ENCODE measurements at regions not wholly inside any gene's neighbourhood (a gene's known extent, or its start where the extent isn't known, plus 50 kb on each side); places are given as distances from the start of the nearest gene placed in this dataset.

DNA sequence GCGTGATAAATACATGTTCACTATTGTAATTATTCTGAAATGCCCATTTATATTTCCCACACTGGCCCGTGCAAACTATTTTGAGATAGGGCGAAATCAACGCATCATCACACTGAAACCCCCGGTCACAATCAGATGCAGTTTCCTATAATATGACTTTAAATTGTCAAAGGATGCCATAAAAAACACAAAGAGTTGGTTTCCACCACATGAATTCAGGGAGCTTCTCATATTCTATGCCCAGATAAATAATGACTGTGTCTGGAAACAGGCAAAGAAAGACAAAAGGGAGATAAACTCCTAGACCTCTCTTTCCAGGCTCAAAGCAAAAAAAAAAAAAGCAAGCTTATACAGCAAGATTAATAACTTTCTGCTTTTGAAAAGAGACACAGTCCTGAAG lies 375.8 kb upstream of the AKR1E2 start:
- no peak overlapping the region for H3K4me2 ChIP-seq (ENCODE audit: insufficient read depth, low read length)
- no peaks in the 10 kb centered on the region for H3K9me3 ChIP-seq (replicated peaks; ENCODE audit: control insufficient read depth, insufficient read depth, low read length)
- H3K27me3 ChIP-seq (ENCODE audit: control insufficient read depth in 2 of 2, insufficient read depth in 2 of 2, low read length in 2 of 2): no peaks in the 10 kb centered on the region
- H3K4me3 ChIP-seq (replicated peaks in 1 of 3; ENCODE audit: insufficient read depth in 1 of 3, low read depth in 1 of 3, low read length in 3 of 3): no peak overlapping the region
- H2AFZ ChIP-seq (ENCODE audit: low read depth, low read length): peak overlapping the region; percentile 32
- H3K36me3 ChIP-seq (ENCODE audit: control insufficient read depth in 2 of 2, extremely low read depth in 1 of 2, insufficient read depth in 2 of 2, low read length in 2 of 2): no peaks in the 10 kb centered on the region
- ChIA-PET POLR2A (no interaction called here), CTCF (interaction anchor here (1.0 to 1.4 kb wide), 4 partner anchors 15 to 317 kb away, joined by 3 read pairs; no protein-coding TSS in a partner anchor)
- dilution Hi-C loops (cut with MboI; ENCODE audit: extremely low pct_ligation_motif_present, low sequenced_read_pairs): no loop called here
- no peak overlapping the region for H3K27ac ChIP-seq (ENCODE audit: insufficient read depth, low read depth, low read length)
- H3K4me1 ChIP-seq (ENCODE audit: control insufficient read depth, extremely low read depth, insufficient read depth, low read length): peaks cover 23% of the 10 kb centered on the region
- no peak overlapping the region for H3K9ac ChIP-seq (replicated peaks; ENCODE audit: extremely low read depth, insufficient read depth, low read length)
- DNase-seq (ENCODE audit: low read depth, low spot score): peak; percentile 81
- no peak for FAIRE-seq
- intact Hi-C loops (cut with micrococcal nuclease): loop anchor here (2.0 to 5.0 kb wide), 3 partner anchors 197 to 321 kb away; no protein-coding TSS in a partner anchor
- H3K79me2 ChIP-seq (ENCODE audit: control insufficient read depth, insufficient read depth, low read length): no peaks in the 10 kb centered on the region
- no peak for TF ChIP-seq EZH2 (IDR thresholded peaks at IDR 0.05; ENCODE audit: borderline replicate concordance, low read depth, low read length, severe bottlenecking)
- TF ChIP-seq, protein P1, sequence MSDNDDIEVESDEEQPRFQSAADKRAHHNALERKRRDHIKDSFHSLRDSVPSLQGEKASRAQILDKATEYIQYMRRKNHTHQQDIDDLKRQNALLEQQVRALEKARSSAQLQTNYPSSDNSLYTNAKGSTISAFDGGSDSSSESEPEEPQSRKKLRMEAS (IDR thresholded peaks at IDR 0.05; ENCODE audit: insufficient read depth, insufficient read length): no peak
- no peak for TF ChIP-seq GATA2 (IDR thresholded peaks at IDR 0.05; ENCODE audit: insufficient read depth, insufficient read length, low read depth, low read length)
- no peak for TF ChIP-seq MYC (IDR thresholded peaks at IDR 0.05; ENCODE audit: low read depth, low read length)
- TF ChIP-seq, protein P2, sequence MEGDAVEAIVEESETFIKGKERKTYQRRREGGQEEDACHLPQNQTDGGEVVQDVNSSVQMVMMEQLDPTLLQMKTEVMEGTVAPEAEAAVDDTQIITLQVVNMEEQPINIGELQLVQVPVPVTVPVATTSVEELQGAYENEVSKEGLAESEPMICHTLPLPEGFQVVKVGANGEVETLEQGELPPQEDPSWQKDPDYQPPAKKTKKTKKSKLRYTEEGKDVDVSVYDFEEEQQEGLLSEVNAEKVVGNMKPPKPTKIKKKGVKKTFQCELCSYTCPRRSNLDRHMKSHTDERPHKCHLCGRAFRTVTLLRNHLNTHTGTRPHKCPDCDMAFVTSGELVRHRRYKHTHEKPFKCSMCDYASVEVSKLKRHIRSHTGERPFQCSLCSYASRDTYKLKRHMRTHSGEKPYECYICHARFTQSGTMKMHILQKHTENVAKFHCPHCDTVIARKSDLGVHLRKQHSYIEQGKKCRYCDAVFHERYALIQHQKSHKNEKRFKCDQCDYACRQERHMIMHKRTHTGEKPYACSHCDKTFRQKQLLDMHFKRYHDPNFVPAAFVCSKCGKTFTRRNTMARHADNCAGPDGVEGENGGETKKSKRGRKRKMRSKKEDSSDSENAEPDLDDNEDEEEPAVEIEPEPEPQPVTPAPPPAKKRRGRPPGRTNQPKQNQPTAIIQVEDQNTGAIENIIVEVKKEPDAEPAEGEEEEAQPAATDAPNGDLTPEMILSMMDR (IDR thresholded peaks at IDR 0.05; ENCODE audit: extremely low read depth in 1 of 2, insufficient read depth in 1 of 2, low read depth in 1 of 2, low read length in 2 of 2): no peak
- TF ChIP-seq FOS (IDR thresholded peaks at IDR 0.05; ENCODE audit: borderline replicate concordance, insufficient read depth, low read length): no peak
- no peak for TF ChIP-seq POLR2AphosphoS5 (IDR thresholded peaks at IDR 0.05; ENCODE audit: insufficient read depth, low read depth, low read length)
- TF ChIP-seq POLR2A (IDR thresholded peaks at IDR 0.05; ENCODE audit: low read depth, low read length): no peak
- no peak for TF ChIP-seq JUN (IDR thresholded peaks at IDR 0.05; ENCODE audit: borderline replicate concordance, insufficient read depth, insufficient read length, low read depth)
- no peaks in the 10 kb centered on the region for H4K20me1 ChIP-seq (replicated peaks; ENCODE audit: control insufficient read depth, extremely low read depth, insufficient read depth, low read length)
- BruUV-seq (replicated peaks): no TSS peak
- H3K9me1 ChIP-seq (replicated peaks; ENCODE audit: control insufficient read depth, extremely low read depth, insufficient read depth, low read length): no peaks in the 10 kb centered on the region
